HG02884 (cell line): ENCODE measurements at regions not wholly inside any gene's neighbourhood (a gene's known extent, or its start where the extent isn't known, plus 50 kb on each side); places are given as distances from the start of the nearest gene placed in this dataset.

Experiments used
- ATAC-seq: cut with Tn5 transposase; IDR thresholded peaks from one replicate; pipeline ENCODE4 v1.9.1; 2021; ENCODE audit warnings: mild to moderate bottlenecking, moderate library complexity; ENCODE audit not compliant: unreplicated experiment

DNA sequence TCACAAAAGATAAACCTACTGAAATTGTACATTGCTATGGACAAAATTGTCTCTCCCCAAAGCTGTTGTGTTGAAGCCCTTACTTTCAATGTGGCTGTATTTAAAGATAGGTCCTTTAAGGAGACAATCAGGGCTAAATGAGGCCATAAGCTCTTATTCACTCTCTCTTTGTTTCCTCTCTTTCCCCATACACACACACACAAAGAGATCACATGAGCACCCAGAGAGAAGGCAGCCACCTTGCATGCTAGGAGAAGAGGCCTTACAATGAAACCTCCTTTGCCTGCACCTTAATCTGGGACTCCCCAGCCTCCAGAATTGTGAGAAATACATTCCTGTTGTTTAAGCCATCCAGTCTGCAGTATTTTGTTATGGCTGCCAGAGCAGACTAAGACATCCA, 1295.6 kb upstream of the CDH6 start:
- ATAC-seq, result no peak

DNA sequence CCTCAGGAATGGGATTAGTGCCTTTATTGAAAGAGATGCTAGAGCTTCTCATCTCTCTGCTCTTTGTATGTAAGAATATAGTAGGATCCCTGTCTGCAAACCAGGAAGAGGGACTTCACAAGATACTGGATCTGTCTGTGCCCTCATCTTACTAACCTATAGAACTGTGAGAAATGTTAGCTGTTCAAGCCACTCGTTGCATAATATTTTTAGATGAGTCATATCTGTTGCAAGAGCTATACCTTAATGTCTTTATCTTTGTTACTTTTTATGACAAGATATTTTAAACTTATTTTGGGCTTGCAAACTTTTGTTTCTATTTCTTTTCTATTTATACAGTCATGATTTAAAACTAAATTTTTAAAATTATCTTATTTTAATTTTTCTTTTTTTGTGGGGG, 1296.8 kb upstream of the CDH6 start:
- ATAC-seq, result no peak

DNA sequence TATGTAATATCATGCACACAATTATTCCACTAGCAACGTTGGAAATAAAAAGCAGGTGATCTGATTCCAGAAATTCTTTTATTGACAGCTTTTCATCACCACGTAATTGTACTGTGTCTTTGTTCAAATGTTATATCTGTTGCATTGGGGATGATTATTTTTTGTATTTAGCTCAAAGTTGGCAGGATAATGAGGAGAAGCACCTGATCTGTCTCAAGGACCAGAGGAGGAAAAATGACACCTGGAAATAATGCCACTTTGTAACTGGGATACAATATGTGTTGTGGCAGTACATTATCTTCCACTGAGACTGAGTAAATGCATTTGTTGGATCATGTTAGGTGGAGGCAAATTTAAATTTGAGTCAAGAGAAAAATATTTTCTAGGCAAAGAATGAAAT, 1298.8 kb upstream of the CDH6 start:
- ATAC-seq, result no peak

DNA sequence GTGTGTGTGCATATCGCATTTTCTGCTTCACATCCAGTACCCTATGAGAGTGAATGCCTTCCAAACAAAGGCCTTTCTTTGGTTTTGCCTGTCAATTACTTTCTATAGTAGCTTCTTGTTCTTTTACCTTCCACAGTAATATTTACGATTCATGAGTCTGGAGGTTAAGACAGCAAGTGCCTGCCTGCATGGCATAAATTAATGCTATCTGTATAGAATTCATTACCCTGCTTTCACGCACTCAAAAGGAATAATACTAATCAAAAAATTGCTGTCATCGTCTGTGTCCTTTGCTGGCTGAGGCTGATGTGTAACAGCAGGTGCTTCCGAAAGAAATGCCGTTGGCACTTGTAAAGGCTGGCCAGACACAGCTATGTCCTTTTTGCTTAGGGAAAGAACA, 1304.4 kb upstream of the CDH6 start:
- ATAC-seq, result no peak

DNA sequence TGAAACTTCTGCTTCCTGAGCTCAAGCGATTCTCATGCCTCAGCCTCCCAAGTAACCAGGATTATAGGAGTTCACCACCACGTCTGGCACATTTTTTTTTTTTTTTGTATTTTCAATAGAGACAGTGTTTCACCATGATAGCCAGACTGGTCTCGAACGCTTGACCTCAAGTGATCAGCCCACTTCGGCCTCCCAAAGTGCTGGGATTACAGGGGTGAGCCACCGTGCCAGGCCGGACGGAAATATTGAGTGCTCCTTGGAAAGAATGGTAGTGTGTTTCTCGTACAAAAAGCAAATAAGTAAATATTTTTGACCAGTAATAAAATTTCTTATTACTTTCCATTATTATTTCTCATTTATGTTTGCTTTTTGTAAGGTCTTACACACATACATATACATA, 1307.9 kb upstream of the CDH6 start:
- ATAC-seq, result no peak

DNA sequence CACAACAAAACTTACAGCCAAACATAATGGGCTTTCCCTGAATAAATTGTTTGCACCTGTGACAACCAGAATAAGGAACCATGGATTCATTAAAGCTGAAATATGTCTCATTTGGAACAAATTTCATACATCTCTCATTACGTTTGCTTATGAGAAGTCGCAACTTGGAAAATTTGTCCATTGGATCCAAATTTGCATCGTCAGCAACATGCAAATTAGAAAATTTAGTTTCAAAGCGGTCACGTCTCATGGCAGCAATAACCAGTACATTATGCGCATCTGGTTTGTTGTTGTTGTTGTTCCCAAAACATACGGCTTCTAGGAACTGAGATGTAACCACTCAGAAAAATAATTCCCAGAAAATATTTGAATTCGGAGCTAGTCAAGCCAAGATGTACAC, 1311.5 kb upstream of the CDH6 start:
- no peak for ATAC-seq

DNA sequence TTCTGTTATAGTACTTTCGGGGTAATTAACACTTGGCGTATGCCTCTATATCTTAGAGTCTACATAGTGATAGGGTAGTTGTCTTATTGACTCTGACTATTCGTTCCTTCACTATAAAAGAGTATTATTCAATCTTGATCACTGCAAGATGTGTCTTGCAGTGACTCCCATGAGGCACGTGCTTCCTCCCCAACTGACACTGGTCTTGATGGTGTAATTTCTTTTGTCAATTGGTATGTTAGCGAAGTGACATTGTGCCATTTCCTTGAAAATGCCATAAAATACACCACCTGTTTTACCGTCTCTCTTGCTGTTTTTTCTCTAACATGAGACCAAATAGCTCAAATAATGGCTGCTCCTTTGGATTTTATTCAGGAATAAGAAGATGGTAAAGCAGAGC, 1314.1 kb upstream of the CDH6 start:
- ATAC-seq, result no peak

DNA sequence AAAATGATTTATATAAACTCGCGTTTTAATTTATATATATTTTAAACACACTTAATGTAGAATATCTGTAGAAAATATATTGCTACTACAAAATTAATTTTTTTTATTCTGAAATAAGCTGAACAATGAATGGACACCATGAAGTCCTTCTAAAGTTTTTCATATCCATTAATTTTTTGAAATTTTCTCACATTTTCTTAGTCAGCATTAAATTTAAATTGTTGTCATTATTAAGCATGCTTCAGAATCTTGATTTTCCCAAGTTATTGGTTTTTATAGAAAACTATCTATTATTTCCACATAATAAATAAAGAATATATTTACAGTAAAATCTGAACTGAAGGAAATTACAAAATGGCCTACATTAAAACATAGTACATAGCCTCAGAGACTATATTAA, 1314.9 kb upstream of the CDH6 start:
- no peak for ATAC-seq

DNA sequence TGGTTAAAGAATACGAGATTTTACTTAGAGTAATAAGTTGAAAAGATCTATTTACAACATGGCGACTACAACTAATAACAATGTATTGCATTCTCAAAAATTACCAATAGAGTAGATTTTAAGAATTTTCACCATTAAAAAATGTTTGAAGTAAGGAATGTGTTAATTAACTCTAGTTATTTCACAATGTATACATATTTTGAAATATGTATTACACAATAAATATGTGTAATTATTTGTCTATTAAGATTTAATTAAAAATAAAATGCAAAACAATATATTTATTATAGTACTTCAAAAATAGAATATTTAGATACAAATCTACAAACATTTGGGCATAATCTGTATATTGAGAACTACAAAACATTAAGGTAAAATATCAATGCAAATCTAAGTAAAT, 1326.3 kb upstream of the CDH6 start:
- ATAC-seq, result no peak

DNA sequence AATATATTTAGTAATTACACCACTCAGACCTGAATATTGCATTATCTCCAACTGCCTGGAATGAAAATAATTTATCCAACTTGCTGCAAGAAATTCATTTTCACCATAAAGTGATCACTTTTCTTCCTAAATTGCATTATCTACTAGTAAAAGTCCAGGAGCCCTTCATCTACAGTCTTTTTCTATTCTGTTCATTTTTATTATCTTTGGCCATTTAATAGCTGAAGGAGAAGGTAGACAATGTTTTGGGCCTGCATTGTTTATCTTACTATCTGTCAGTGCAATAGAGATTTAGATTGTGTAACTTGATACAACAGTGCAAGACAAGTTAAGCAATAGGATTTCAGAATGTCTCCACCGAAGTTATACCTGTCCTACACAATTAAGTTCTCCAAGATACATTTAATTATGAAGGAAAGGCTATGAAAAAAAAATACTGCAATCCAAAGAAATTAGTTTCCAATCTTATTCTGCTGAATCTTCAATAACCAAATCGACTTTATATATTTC, 1339.7 kb upstream of the CDH6 start:
- ATAC-seq, result no peak

DNA sequence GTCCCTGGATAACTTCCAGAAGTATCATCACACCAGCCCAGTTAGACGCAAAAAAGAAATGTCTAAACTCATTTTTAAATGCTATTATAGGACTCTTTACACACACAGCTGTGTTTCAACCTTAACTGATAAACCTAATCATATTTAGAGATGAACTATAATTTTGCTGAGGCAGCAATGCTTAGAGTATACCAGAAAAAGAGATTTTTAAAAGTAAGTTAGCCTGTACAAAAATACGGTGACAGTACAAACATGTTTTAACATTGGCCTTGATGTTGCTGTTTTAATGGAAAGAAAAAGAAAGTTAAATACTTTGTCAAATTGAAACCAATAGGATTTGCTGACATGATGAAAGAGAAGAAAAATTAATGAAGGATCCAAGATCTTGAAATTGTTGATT, 1341.2 kb upstream of the CDH6 start:
- no peak for ATAC-seq

DNA sequence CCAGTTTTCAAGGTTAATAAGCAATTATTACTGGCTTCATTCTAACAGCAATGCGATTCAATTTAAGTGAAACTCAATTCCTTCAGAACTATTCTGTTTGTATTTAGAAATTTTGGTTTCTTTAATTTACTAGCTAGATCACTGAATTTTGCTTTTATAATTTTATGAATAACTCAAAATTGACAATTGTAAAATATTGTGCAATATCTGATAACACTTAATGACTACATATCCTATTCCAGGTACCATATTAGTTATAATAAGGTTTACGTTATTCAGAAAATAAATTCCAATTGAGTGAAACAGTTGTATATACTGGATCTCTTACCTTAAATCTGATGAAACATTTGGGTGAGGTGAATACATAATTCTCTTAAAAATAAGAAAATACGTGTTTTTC, 1348.3 kb upstream of the CDH6 start:
- ATAC-seq, result no peak

DNA sequence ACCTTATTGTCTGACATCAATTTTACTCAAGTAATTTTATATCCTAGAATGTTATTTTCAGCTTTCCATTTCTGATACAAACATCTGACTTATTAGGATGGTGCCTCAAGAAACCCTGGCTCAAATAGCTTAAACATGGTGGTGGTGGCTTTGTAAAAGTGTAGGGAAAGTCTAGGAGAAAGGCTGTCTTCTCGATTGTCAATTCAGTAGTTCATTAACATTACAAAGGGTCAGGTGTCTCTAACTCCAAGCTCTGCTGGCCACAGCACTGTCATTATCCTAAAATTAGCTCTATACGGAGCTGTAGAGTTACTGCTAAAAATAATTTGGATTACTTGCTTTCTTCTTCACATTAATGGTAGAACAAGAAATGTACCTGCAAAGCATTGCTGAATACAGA, 1360.1 kb upstream of the CDH6 start:
- no peak for ATAC-seq

DNA sequence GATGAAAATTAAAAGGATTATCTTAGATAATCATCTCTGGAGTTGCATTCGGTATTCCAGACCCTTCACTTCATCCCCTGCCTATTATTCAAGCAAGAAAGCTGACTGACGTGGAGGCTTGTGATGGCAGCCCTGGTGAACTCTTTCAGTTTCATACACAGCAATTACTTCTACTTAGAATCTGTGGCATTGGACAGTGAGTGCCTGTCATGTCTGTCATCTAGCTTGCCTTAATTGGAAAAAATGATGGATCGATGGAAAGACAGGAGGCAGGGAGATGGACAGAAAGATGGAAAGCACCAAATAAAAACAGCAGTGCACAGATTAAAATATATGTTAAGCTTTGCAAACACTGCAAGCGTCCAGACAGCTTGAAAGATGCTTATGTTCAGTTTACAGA, 1371.0 kb upstream of the CDH6 start:
- no peak for ATAC-seq

DNA sequence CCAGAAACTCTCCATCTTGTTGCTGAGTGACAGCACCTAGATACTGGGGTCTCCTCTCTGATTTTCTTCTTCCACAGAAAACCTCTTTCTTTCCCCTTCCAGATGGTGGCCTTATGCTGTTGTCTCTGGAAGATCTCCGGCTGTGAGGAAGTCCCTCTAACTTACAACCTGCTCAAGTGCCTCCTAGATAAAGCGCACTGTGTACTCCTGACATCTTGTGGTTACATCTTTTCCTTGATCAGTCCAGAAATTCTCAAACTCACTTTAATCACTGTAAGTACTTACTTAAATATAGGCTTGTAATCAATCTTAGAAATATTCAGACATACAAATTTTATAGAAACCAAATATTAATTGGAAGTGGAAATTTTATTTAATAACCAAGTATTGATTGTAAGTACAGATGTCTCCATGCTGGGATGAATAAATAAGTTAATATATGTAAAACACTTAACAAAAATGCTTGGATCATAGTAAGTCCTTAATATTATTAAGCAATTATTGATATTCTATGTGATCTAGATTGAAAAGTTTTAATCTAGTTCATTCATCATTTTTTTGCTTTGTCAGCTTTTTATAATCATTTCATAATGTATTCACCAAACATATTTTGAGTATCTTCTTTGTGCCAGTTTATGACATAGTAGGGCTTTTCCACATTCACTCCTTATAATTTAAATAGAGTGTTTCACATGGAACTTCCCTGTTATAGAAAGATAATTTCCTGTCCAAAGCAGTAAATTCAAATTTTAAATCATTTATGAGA, 1381.4 kb upstream of the CDH6 start:
- ATAC-seq, result no peak

DNA sequence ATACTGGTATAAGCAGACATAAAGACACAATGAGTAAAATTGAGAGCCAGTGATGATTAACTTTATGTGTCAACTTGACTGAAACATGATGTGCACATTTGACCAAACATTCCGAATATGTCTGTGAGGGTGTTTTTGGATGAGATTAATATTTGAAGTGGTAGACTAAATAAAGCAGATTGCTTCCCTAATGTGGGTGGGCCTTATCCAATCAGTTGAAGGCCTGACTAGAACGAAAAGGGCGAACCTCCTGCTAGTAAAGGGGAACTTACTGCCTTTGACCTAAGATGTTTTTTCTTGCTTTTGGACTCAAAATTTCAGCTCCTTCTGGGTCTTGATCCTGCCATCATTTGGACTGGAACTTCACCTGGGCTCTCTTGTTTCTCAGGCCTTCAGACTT, 1387.7 kb upstream of the CDH6 start:
- no peak for ATAC-seq

DNA sequence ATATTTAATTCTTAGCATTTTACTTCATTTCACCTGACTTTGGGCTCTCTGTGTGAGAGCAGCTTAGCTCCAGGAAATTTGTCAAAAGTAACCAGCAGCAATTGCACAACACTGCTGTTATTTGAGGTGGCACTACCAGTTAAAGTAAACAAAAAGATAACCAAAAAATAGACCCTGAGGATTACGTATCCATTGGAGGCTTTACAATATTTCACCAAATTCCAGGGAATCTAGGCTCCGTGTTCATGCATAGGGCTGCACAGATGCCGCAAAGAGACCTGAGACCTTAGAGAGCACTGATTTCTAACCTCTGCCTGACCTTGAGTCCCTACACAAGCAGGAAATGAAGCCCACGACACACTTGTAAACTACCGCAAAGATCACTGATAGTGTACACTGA, 1392.7 kb upstream of the CDH6 start:
- no peak for ATAC-seq

DNA sequence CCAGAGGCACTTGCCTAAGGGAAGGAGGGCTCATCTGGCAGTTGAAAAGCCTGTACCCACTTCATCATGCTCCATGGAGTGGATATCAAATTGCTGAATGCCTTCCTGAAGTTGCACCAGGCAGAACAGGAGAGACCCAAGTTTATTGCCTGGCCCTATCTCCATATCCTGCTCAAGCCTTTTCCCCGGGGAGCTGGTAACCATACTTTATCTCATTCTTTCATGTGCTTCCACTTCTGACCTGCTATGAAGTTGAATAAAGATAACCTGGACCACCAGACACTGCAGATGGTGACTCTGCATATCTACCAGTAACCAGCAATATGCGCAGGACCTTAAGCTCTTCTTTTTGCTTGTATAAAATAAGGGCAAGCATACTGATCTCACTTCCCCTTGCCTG, 1397.5 kb upstream of the CDH6 start:
- no peak for ATAC-seq

DNA sequence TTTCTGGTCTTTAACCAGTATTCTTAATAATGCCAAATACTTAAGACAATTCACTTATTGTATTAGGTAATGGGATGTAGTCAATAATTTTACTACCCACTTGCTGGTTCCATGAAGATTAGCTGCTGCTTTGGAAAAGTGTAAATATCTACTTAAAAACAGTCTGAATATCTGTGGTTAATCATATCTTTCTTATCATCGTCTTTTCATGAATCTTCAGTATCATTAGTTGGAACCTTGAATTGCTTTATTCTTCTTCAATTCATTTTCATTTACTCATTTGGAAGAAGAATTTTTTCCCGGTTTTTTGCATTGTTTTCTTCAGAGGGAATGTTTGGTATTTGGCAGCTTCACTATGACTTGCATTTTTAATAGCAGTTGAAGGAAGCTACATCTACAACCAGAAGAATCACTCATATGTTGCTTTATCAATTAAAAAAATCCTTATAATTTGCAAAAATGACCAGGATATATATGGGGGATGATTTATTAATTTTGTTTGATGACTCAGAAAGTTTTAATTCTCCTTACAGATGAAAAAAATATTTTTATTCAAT, 1398.3 kb upstream of the CDH6 start:
- no peak for ATAC-seq

DNA sequence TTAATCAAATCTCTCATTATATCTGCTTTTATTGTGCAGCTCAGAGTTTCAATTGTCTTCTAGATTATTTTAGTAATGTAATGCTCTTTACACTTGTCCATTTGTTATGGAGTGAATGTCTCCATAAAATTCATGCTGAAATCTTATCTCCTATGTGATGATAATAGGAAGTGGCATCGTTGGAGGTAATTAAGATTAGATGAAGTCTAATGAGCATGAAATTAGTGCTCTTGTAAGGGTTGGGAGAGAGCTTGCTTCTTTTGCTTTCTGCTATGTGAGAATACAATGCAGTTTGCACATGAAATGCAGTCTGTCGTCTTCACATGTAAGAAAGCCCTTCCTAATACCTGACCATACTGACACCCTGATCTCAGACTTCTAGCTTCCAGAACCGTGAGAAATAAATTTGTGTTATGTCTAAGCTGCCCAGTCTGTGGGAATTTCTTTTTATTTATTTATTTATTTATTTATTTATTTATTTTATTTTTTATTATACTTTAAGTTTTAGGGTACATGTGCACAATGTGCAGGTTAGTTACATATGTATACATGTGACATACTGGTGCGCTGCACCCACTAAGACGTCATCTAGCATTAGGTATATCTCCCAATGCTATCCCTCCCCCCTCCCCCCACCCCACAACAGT, 1399.2 kb upstream of the CDH6 start:
- no peak for ATAC-seq

DNA sequence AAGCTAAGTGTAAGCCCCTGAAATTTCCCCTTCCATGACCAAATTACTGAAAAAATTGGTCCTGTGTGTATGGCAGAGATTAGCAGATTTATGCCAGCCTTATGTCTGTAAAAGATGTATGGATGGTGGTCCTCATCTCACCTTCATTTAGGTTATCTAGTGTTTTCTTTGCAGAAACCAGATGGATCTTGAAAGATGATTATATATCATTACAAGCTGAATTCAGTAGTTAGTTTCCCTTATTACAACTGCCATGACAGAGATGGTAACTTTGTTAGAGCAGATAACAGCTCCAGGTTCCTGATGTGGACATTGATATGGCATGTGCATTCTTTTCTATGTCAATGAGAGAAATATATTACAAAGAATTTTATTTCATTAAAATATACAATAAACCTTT, 1403.2 kb upstream of the CDH6 start:
- ATAC-seq, result no peak

DNA sequence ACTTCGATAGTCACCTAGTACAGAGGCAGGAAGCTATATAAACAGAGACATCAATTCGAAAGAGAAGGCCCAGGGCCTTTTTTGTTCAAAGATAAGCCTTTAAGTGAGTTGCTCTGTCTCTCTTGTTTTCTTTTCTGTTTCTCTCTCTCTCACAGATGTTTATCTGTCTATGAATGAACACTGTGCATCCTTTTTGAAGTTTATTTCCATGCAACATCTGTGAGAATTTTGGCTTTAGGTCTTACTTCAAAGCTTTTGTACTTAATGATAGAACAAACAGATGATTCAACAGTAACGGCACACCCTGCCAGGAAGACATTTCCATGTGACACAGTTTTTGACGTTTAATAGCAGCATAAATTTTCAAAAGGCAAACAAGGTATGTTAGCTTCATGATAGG, 1413.1 kb upstream of the CDH6 start:
- ATAC-seq, result no peak
